ENCODE measurements at regions not wholly inside any gene's neighbourhood (a gene's known extent, or its start where the extent isn't known, plus 50 kb on each side); places are given as distances from the start of the nearest gene placed in this dataset.

DNA sequence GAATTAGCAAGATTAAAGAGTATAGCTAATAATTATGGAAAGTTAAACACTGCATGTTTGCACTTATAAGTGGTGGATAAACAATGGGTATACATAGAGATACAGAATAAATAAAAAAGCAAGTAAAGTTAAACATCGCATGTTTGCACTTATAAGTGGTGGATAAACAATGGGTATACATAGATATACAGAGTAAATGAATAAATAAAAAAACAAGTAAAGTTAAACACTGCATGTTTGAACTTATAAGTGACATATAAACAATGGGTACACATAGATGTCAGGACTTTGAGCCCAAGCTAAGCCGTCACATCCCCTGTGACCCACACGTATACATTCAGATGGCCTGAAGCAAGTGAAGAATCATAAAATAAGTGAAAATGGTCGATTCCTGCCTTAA is 1533.3 kb upstream of the SPRY2 start:
- TF ChIP-seq POLR2AphosphoS5 (IDR thresholded peaks at IDR 0.05) (no peak), CTCF (IDR thresholded peaks at IDR 0.05) (no peak), POLR2A (IDR thresholded peaks at IDR 0.05) (no peak), EP300 (IDR thresholded peaks at IDR 0.05) (no peak)

Data from sigmoid colon (tissue), 4 donors.